ENCODE measurements at regions not wholly inside any gene's neighbourhood (a gene's known extent, or its start where the extent isn't known, plus 50 kb on each side); places are given as distances from the start of the nearest gene placed in this dataset.
"Not testable (repeated sequence)": the region's sequence is repeated elsewhere in the genome, so short reads cannot be mapped to it uniquely, and the experiment has no call there.

- no peak for DNase-seq
Measured at GRCh38 chr4:127007305-127007704, 625.5 kb upstream of the INTU start.

- no peak for DNase-seq
Measured at GRCh38 chr4:127012549-127012948, 620.2 kb upstream of the INTU start.

GRCh38 chr4:127015667-127016117, 617.1 kb upstream of the INTU start:
- peak in 1 of 14 donors; percentile 9 for DNase-seq

- DNase-seq = no peak
Measured at GRCh38 chr4:127018381-127018780, 614.4 kb upstream of the INTU start.

- not testable (repeated sequence) for DNase-seq
Measured at GRCh38 chr4:127020831-127021230, 611.9 kb upstream of the INTU start.

- DNase-seq = no peak
Measured at GRCh38 chr4:127036296-127036695, 596.5 kb upstream of the INTU start.

- DNase-seq = no peak
Measured at GRCh38 chr4:127045861-127046260, 586.9 kb upstream of the INTU start.

- DNase-seq = no peak
Measured at GRCh38 chr4:127047930-127048329, 584.8 kb upstream of the INTU start.

GRCh38 chr4:127048376-127049044, 584.2 kb upstream of the INTU start:
- no peak for DNase-seq

GRCh38 chr4:127049526-127049925, 583.2 kb upstream of the INTU start:
- DNase-seq = no peak

- DNase-seq = no peak
Measured at GRCh38 chr4:127052742-127053141, 580.0 kb upstream of the INTU start.

GRCh38 chr4:127055357-127055756, 577.4 kb upstream of the INTU start:
- peak in 8 of 14 donors; percentile 18 to 55 (median 36) for DNase-seq

GRCh38 chr4:127069675-127070074, 563.1 kb upstream of the INTU start:
- DNase-seq = no peak

- no peak for DNase-seq
Measured at GRCh38 chr4:127071443-127071842, 561.3 kb upstream of the INTU start.

GRCh38 chr4:127080141-127080540, 552.6 kb upstream of the INTU start:
- no peak for DNase-seq

- no peak for DNase-seq
Measured at GRCh38 chr4:127081041-127081440, 551.7 kb upstream of the INTU start.

- no peak for DNase-seq
Measured at GRCh38 chr4:127082986-127083385, 549.8 kb upstream of the INTU start.

GRCh38 chr4:127084666-127085065, 548.1 kb upstream of the INTU start:
- no peak for DNase-seq

GRCh38 chr4:127097061-127097460, 535.7 kb upstream of the INTU start:
- DNase-seq = no peak

- no peak for DNase-seq
Measured at GRCh38 chr4:127102361-127102760, 530.4 kb upstream of the INTU start.

GRCh38 chr4:127103681-127104115, 529.1 kb upstream of the INTU start:
- peak in 1 of 14 donors; percentile 1 for DNase-seq

GRCh38 chr4:127113844-127114362, 518.9 kb upstream of the INTU start:
- DNase-seq = no peak

- DNase-seq = no peak
Measured at GRCh38 chr4:127118681-127119080, 514.1 kb upstream of the INTU start.

GRCh38 chr4:127120441-127121090, 512.2 kb upstream of the INTU start:
- no peak for DNase-seq

Measured in C1 segment of cervical spinal cord (tissue), 14 donors.